H1 (cell line): ENCODE measurements at regions not wholly inside any gene's neighbourhood (a gene's known extent, or its start where the extent isn't known, plus 50 kb on each side); places are given as distances from the start of the nearest gene placed in this dataset.

Experiments used
- CTCF ChIA-PET: fragments of 300-600 bp; sonication (Branson Sonifier 250); formaldehyde crosslinking; loops from one replicate; lab custom pipeline; 2021; ENCODE audit not compliant: partially characterized antibody; lab: Charles Lee
- POLR2A ChIA-PET: fragments of 300-600 bp; sonication (Branson Sonifier 250); formaldehyde crosslinking; loops from one replicate; lab custom pipeline; 2021; ENCODE audit warnings: inconsistent platforms; ENCODE audit not compliant: partially characterized antibody; lab: Charles Lee
- DNase-seq, 2 experiments: peaks; one replicate each; pipeline versions ENCODE4 v3.0.0 to v3.0.0-alpha.2; 2010 to 2022; ENCODE audit warnings: low spot score in 2 of 2, low read depth in 1 of 2, mixed read lengths in 1 of 2
- FAIRE-seq: peaks from 2 replicates; lab custom pipeline; 2011; peaks lifted over from hg19 to GRCh38; lab: Jason Lieb, UNC
- H2AFZ ChIP-seq: 2 replicates; pipeline ENCODE4 v1.8.1; 2012; ENCODE audit warnings: low read length, inconsistent platforms
- H2AK5ac ChIP-seq: 2 replicates; pipeline ENCODE4 v1.6.1; 2013; ENCODE audit warnings: low read depth, low read length
- H2BK120ac ChIP-seq: replicated peaks from 2 replicates; pipeline ENCODE3; 2013; ENCODE audit warnings: low read depth, low read length, inconsistent platforms
- H2BK12ac ChIP-seq: 2 replicates; pipeline ENCODE4 v1.6.1; 2013; ENCODE audit warnings: low read depth, low read length
- H2BK15ac ChIP-seq: 2 replicates; pipeline ENCODE4 v1.6.1; 2013; ENCODE audit warnings: low read length
- H2BK20ac ChIP-seq: 2 replicates; pipeline ENCODE4 v1.6.1; 2013; ENCODE audit warnings: low read length
- H2BK5ac ChIP-seq: 2 replicates; pipeline ENCODE4 v1.6.1; 2013; ENCODE audit warnings: low read depth, low read length
- H3K14ac ChIP-seq: 2 replicates; pipeline ENCODE4 v1.6.1; 2013; ENCODE audit warnings: inconsistent platforms; ENCODE audit not compliant: insufficient read length
- H3K18ac ChIP-seq: 2 replicates; pipeline ENCODE4 v1.6.1; 2013; ENCODE audit warnings: low read length; ENCODE audit errors: extremely low read depth
- H3K23ac ChIP-seq: 2 replicates; pipeline ENCODE4 v1.6.1; 2013; ENCODE audit warnings: inconsistent platforms; ENCODE audit not compliant: insufficient read length
- H3K23me2 ChIP-seq: 2 replicates; pipeline ENCODE4 v1.6.1; 2013; ENCODE audit warnings: low read depth, low read length
- H3K27ac ChIP-seq: 2 replicates; pipeline ENCODE4 v1.6.1; 2011; ENCODE audit warnings: low read depth, low read length, inconsistent platforms
- H3K27me3 ChIP-seq, 4 experiments: replicated peaks in 1 of 4; 1 replicate in 1 of 4; 2 replicates in 3 of 4; pipeline versions ENCODE4 v1.6.1 to v1.8.1; 2011 to 2013; ENCODE audit warnings: low read length in 3 of 4, mild to moderate bottlenecking in 3 of 4, inconsistent platforms in 2 of 4, mixed read lengths in 2 of 4, moderate library complexity in 1 of 4; ENCODE audit not compliant: control insufficient read depth in 3 of 4, insufficient read depth in 3 of 4; ENCODE audit errors: extremely low read depth in 1 of 4
- H3K36me3 ChIP-seq, 4 experiments: 2 replicates each; pipeline versions ENCODE4 v1.6.1 to v1.8.1; 2011 to 2013; ENCODE audit warnings: mild to moderate bottlenecking in 4 of 4, low read length in 3 of 4, moderate library complexity in 2 of 4, control low read depth in 1 of 4, inconsistent platforms in 1 of 4; ENCODE audit not compliant: insufficient read depth in 4 of 4, control insufficient read depth in 2 of 4
- H3K4ac ChIP-seq: replicated peaks from 2 replicates; pipeline ENCODE3; 2013; ENCODE audit warnings: low read length, low read depth, mixed read lengths, inconsistent platforms; ENCODE audit not compliant: insufficient read length
- H3K4me1 ChIP-seq, 4 experiments: replicated peaks in 1 of 4; 1 replicate in 1 of 4; 2 replicates in 3 of 4; pipeline versions ENCODE4 v1.6.1 to v1.8.1; 2011 to 2013; ENCODE audit warnings: low read length in 3 of 4, inconsistent platforms in 2 of 4, mixed read lengths in 1 of 4; ENCODE audit not compliant: insufficient read depth in 4 of 4, control insufficient read depth in 3 of 4
- H3K4me2 ChIP-seq, 2 experiments: 2 replicates each; pipeline versions ENCODE4 v1.6.1 to v1.8.1; 2011 to 2013; ENCODE audit warnings: low read depth in 2 of 2, low read length in 2 of 2, control low read depth in 1 of 2, inconsistent platforms in 1 of 2, mild to moderate bottlenecking in 1 of 2; ENCODE audit not compliant: insufficient read depth in 1 of 2
- H3K4me3 ChIP-seq, 4 experiments: fragments of 200-600, 300-600 bp in 1 of 4; sonication (generic), shearing (Covaris generic), sonication (Bioruptor Twin) in 1 of 4; 2 replicates each; pipeline versions ENCODE4 v1.5.1 to v1.8.1; 2011 to 2016; ENCODE audit warnings: low read length in 4 of 4, low read depth in 3 of 4, control low read depth in 2 of 4, inconsistent platforms in 2 of 4, mild to moderate bottlenecking in 2 of 4, mixed read lengths in 1 of 4, moderate library complexity in 1 of 4; ENCODE audit not compliant: insufficient read depth in 2 of 4; ENCODE audit errors: extremely low read depth in 1 of 4
- H3K56ac ChIP-seq: replicated peaks from 2 replicates; pipeline ENCODE3; 2013; ENCODE audit warnings: low read depth, mild to moderate bottlenecking, mixed read lengths, low read length, inconsistent platforms; ENCODE audit not compliant: insufficient read length
- H3K79me1 ChIP-seq: 2 replicates; pipeline ENCODE4 v1.6.1; 2013; ENCODE audit warnings: low read depth, low read length, control low read depth
- H3K79me2 ChIP-seq, 2 experiments: 2 replicates each; pipeline versions ENCODE4 v1.6.1 to v1.8.1; 2012 to 2013; ENCODE audit warnings: low read length in 2 of 2, mild to moderate bottlenecking in 2 of 2, inconsistent platforms in 1 of 2; ENCODE audit not compliant: insufficient read depth in 2 of 2, control insufficient read depth in 1 of 2
- H3K9ac ChIP-seq, 4 experiments: replicated peaks in 1 of 4; 1 replicate in 1 of 4; 2 replicates in 3 of 4; pipeline versions ENCODE4 v1.6.1 to v1.8.1; 2011 to 2013; ENCODE audit warnings: low read depth in 3 of 4, low read length in 3 of 4, control low read depth in 2 of 4, mild to moderate bottlenecking in 2 of 4, moderate library complexity in 2 of 4, inconsistent platforms in 1 of 4; ENCODE audit errors: extremely low read depth in 1 of 4
- H3K9me3 ChIP-seq, 2 experiments: 2 replicates each; pipeline versions ENCODE4 v1.6.1 to v1.8.1; 2012 to 2013; ENCODE audit warnings: mild to moderate bottlenecking in 2 of 2, moderate library complexity in 2 of 2, control low read depth in 1 of 2, inconsistent platforms in 1 of 2, low read depth in 1 of 2, low read length in 1 of 2, mixed read lengths in 1 of 2; ENCODE audit not compliant: insufficient read depth in 2 of 2
- H4K20me1 ChIP-seq, 2 experiments: replicated peaks in 1 of 2; 2 replicates each; pipeline versions ENCODE3 to v1.8.1; 2011 to 2013; ENCODE audit warnings: inconsistent platforms in 2 of 2, low read length in 2 of 2, mild to moderate bottlenecking in 1 of 2; ENCODE audit not compliant: insufficient read depth in 2 of 2, control insufficient read depth in 1 of 2
- H4K5ac ChIP-seq: 2 replicates; pipeline ENCODE4 v1.6.1; 2013; ENCODE audit warnings: low read length, low read depth, mixed read lengths, inconsistent platforms; ENCODE audit not compliant: insufficient read length
- H4K8ac ChIP-seq: 2 replicates; pipeline ENCODE4 v1.8.0; 2013; ENCODE audit warnings: mild to moderate bottlenecking, moderate library complexity, low read length, inconsistent platforms; ENCODE audit not compliant: insufficient read depth; ENCODE audit errors: extremely low read depth
- H4K91ac ChIP-seq: replicated peaks from 2 replicates; pipeline ENCODE3; 2013; ENCODE audit warnings: low read length, mixed read lengths, inconsistent platforms; ENCODE audit not compliant: insufficient read length
- BACH1 ChIP-seq: IDR thresholded peaks from 2 replicates; pipeline ENCODE4 v1.6.1; 2012; ENCODE audit warnings: low read length, improper control_type of control experiment
- CBX5 ChIP-seq: fragments of 300-800, 300-1000 bp; sonication (generic); IDR thresholded peaks from 2 replicates; pipeline ENCODE4 v1.7.1; 2016; ENCODE audit warnings: antibody characterized with exemption, low read length, low read depth
- CBX8 ChIP-seq: fragments of 300-800, 300-1000 bp; sonication (generic); IDR thresholded peaks from 2 replicates; pipeline ENCODE4 v1.7.1; 2016; ENCODE audit warnings: low read depth, low read length, borderline replicate concordance
- CEBPB ChIP-seq: IDR thresholded peaks from 2 replicates; pipeline ENCODE4 v1.6.1; 2012; ENCODE audit warnings: low read depth, low read length
- HDAC2 ChIP-seq, 2 experiments: fragments of 300-600 bp in 1 of 2; sonication (generic) in 1 of 2; IDR thresholded peaks; 2 replicates each; pipeline ENCODE4 v1.6.1; 2011 to 2012; ENCODE audit warnings: low read depth in 2 of 2, low read length in 2 of 2, mild to moderate bottlenecking in 2 of 2, moderate library complexity in 2 of 2, borderline replicate concordance in 1 of 2, inconsistent platforms in 1 of 2
- HDAC6 ChIP-seq: IDR thresholded peaks from one replicate; pipeline ENCODE4 v1.7.1; 2012; ENCODE audit warnings: low read depth, mild to moderate bottlenecking, inconsistent platforms, low read length, moderate library complexity
- KDM4A ChIP-seq: IDR thresholded peaks from one replicate; pipeline ENCODE4 v1.7.1; 2012; ENCODE audit warnings: low read depth, mild to moderate bottlenecking, moderate library complexity, low read length, inconsistent platforms; ENCODE audit not compliant: severe bottlenecking
- NRF1 ChIP-seq: IDR thresholded peaks from 2 replicates; pipeline ENCODE4 v1.6.1; 2011; ENCODE audit warnings: mild to moderate bottlenecking, low read depth, low read length, improper control_type of control experiment
- RFX5 ChIP-seq: IDR thresholded peaks from 2 replicates; pipeline ENCODE4 v1.6.1; 2011; ENCODE audit warnings: low read depth, low read length, improper control_type of control experiment, borderline replicate concordance
- RXRA ChIP-seq: IDR thresholded peaks from 2 replicates; pipeline ENCODE4 v1.6.1; 2011; ENCODE audit warnings: low read depth, mild to moderate bottlenecking, low read length, moderate library complexity; ENCODE audit not compliant: insufficient read depth
- SP4 ChIP-seq: IDR thresholded peaks from 2 replicates; pipeline ENCODE4 v1.6.1; 2012; ENCODE audit warnings: low read length, inconsistent platforms
- TAF7 ChIP-seq: optimal IDR thresholded peaks from 2 replicates; pipeline ENCODE3; 2011; ENCODE audit warnings: low read depth, mild to moderate bottlenecking, inconsistent platforms, low read length, moderate library complexity, borderline replicate concordance
- TCF12 ChIP-seq: IDR thresholded peaks from 2 replicates; pipeline ENCODE4 v1.6.1; 2011; ENCODE audit warnings: low read depth, mild to moderate bottlenecking, low read length
- YY1 ChIP-seq: IDR thresholded peaks from 2 replicates; pipeline ENCODE4 v1.6.1; 2011; ENCODE audit warnings: low read depth, mild to moderate bottlenecking, low read length
- ZNF274 ChIP-seq: IDR thresholded peaks from 2 replicates; pipeline ENCODE4 v1.7.0; 2012; ENCODE audit warnings: low read length, borderline replicate concordance; ENCODE audit errors: extremely low read depth
- WGBS, 2 experiments: shearing (Covaris generic) in 1 of 2; methylation state at CpG; one replicate each; pipeline versions ENCODE4 v1.1.6 to v1.1.7; 2013 to 2015; ENCODE audit warnings: low lambda C conversion rate in 2 of 2, mixed read lengths in 2 of 2, inconsistent platforms in 1 of 2, low coverage in 1 of 2, missing lambda C conversion rate in 1 of 2; ENCODE audit not compliant: insufficient replicate concordance in 2 of 2, insufficient coverage in 1 of 2, insufficient read length in 1 of 2; ENCODE audit errors: extremely low coverage in 1 of 2, missing lambda C conversion rate in 1 of 2; 5-methylcytosine and 5-hydroxymethylcytosine counted together

DNA sequence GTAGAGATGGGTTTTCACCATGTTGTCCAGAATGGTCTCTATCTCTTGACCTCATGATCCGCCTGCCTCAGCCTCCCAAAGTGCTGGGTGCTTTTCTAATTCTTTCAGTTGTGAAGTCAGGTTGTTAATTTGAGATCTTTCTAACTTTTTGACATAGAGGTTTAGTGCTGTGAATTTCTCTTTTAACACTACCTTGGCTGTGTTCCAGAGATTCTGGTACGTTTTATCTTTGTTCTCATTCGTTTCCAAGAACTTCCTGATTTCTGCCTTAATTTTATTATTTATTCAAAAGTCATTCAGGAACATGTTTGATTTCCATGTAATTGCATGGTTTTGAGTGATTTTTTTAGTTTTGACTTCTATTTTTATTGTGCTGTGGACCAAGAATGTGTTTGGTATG lies 63.5 kb upstream of the CCDC54 start:
- Histone ChIP-seq H3K56ac (no peak overlapping the region), H3K23me2 (no peaks in the 10 kb centered on the region), H4K20me1 (no peaks in the 10 kb centered on the region), H2AFZ (no peak overlapping the region), H4K91ac (no peak overlapping the region), H3K9me3 (no peaks in the 10 kb centered on the region), H4K8ac (no peak overlapping the region), H2BK120ac (no peak overlapping the region), H3K9ac (no peak overlapping the region), H3K18ac (no peak overlapping the region), H2BK12ac (no peak overlapping the region), H3K36me3 (no peaks in the 10 kb centered on the region), H3K79me1 (no peaks in the 10 kb centered on the region), H2BK15ac (no peak overlapping the region), H3K4me1 (no peaks in the 10 kb centered on the region; a peak in 1 of 7 replicates), H3K23ac (no peak overlapping the region), H4K5ac (no peak overlapping the region), H3K27me3 (no peaks in the 10 kb centered on the region), H3K79me2 (no peaks in the 10 kb centered on the region), H2BK5ac (no peak overlapping the region), H3K27ac (no peak overlapping the region), H3K4me2 (no peak overlapping the region), H3K4me3 (no peak overlapping the region), H2BK20ac (no peak overlapping the region), H2AK5ac (no peak overlapping the region), H3K4ac (no peak overlapping the region), H3K14ac (no peak overlapping the region)
- ChIA-PET POLR2A (no interaction called here), CTCF (no interaction called here)
- WGBS, 2 experiments: 95% methylated on average over 3 of the region's 3 CpGs; no CpG with 5 or more reads in 1 of the 2 experiments
- FAIRE-seq (no peak), DNase-seq (no peak)
- no peak for TF ChIP-seq SP4
- no peak for TF ChIP-seq KDM4A
- no peak for TF ChIP-seq HDAC2 (IDR thresholded peaks at IDR 0.05; ENCODE audit: borderline replicate concordance in 1 of 2, low read depth in 2 of 2, low read length in 2 of 2)
- no peak for TF ChIP-seq RFX5
- TF ChIP-seq CBX5: no peak
- no peak for TF ChIP-seq TCF12
- no peak for TF ChIP-seq YY1
- TF ChIP-seq NRF1: no peak
- no peak for TF ChIP-seq CBX8
- no peak for TF ChIP-seq BACH1
- no peak for TF ChIP-seq TAF7
- no peak for TF ChIP-seq ZNF274
- no peak for TF ChIP-seq HDAC6
- TF ChIP-seq CEBPB: no peak
- no peak for TF ChIP-seq RXRA
